ENCODE measurements at regions not wholly inside any gene's neighbourhood (a gene's known extent, or its start where the extent isn't known, plus 50 kb on each side); places are given as distances from the start of the nearest gene placed in this dataset.

DNA sequence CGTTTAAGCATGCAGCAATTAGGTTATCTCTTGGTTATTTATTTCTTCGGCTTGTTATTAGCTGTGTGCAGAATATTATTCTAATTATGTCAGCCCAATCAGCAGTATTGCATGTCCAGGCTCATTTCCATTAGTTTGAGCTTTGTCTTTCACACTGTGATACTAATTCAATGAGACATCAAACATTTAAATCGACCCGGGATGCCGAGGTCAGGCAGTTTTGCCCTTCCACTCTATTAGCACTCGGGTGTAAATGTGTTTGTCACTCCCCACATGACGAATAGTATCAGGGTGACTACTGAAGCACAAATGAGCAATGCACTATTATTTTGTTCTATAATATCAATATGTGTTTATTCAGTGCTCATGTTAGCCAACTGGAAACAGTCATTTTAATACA lies 170.9 kb downstream of the ANXA2 start:
- TF ChIP-seq ZNF274 (IDR thresholded peaks at IDR 0.05; ENCODE audit: low read depth, low read length) = no peak
- H3K4me3 ChIP-seq (ENCODE audit: low read length) = no peak overlapping the region

DNA sequence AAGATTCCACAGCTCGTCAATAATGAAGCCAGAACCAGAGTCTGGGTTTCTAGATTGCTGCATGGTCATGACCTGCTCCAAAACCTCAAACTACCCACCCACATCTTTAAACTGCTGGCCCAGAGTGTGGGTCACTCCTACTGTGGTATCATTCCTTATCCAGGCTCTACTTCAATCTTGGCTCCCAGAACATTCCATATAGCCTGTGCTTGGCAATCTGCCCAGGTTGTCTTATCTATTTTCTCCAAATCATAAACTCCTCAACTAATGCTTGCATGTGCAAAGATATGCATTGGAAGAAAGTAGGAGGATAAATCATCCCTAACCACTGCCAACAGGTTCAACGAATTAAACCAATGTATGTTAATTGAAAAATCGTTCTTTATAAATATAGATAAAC lies 169.7 kb downstream of the ANXA2 start:
- no peak for TF ChIP-seq ZNF274 (IDR thresholded peaks at IDR 0.05; ENCODE audit: low read depth, low read length)
- H3K4me3 ChIP-seq (ENCODE audit: low read length) = no peak overlapping the region

DNA sequence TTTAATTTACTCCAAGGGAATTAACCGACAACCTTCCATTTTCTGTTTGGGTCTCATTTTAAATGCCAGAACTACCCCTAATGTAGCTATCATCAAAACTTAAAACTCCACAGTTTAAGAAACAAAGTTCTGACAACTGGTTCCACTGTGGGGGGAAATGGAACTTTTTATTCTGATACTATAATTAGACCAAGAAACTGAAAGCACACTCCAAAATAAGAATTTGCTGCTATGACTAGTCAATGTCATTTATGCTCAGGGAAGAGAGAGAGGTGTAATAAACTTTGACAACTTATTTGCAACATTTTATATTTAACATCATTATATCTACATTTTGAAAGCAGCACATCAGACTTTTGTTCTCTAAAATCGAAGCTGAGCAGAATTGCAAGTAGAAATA lies 169.2 kb downstream of the ANXA2 start:
- H3K4me3 ChIP-seq (ENCODE audit: low read length) = no peak overlapping the region
- TF ChIP-seq ZNF274 (IDR thresholded peaks at IDR 0.05; ENCODE audit: low read depth, low read length) = no peak

DNA sequence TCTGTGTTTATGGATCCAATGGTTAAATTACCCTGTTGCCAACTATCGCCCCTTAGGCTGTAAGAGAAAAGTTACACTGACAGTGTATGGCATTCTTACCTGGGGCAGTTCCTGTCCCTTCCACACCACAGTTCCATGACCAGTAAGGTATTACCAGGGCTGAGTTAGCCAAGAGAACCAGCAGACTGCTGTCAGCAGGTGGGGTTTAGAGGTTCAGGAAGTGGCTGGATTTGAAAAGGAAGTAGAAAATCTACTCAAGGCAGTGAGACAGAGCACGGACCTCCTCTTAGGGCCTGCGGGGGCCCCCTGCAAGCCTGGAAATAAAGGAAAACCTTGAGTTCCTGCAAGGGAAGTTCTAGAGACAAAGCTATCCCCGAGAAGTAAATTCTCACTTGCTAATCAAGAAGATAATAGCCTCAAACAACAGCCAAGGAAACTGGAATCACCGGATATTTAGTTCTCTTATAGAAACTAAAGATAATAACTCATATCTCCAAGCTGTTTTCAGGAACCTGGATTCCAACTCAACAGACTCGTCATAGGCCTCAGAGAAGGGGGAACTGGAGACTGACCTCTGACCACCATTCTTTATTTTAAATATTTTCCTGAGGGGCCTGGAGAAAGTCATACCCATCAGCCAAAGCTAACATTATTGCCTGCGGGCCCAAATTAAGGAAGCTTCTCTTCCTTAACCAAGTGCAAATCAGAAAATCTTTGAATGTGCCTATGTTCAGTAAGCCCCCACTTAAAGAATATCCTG lies 161.7 kb downstream of the ANXA2 start:
- no peak overlapping the region for H3K4me3 ChIP-seq (ENCODE audit: low read length)
- no peak for TF ChIP-seq ZNF274 (IDR thresholded peaks at IDR 0.05; ENCODE audit: low read depth, low read length)

DNA sequence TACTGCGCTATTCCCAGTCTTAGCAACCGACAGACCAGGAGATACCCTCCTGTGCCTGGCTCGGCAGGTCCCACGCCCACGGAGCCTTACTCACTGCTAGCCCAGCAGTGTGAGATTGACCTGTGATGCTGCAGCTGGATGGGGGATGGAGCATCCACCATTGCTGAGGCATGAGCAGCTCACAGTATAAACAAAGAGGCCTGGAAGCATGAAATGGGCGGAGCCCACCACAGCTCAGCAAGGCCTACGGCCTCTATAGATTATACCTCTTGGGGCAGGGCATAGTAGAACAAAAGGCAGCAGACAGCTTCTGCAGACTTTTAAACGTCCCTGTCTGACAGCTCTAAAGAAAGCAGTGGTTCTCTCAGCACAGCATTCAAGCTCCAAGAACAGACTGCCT lies 160.3 kb downstream of the ANXA2 start:
- no peak for TF ChIP-seq ZNF274 (IDR thresholded peaks at IDR 0.05; ENCODE audit: low read depth, low read length)
- no peak overlapping the region for H3K4me3 ChIP-seq (ENCODE audit: low read length)

DNA sequence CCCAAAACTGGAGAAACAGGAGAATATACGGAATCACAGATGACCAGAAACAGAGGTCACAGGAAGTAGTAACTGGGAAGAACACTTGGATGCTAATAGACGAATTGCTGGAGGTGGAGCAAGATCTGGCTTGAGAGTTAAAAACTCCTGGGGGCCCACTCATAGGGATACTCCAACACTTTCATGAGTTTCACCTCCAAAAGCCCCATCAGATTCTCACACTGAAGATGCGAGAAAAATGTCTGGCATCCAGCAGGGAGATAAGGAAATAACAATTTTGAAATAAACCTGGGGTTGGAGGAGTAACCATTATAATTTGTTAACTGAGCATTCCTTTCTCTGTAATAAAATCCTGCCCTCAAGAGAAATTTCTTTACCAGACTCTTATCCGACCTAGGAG lies 154.0 kb downstream of the ANXA2 start:
- no peak for TF ChIP-seq ZNF274 (IDR thresholded peaks at IDR 0.05; ENCODE audit: low read depth, low read length)
- no peak overlapping the region for H3K4me3 ChIP-seq (ENCODE audit: low read length)

DNA sequence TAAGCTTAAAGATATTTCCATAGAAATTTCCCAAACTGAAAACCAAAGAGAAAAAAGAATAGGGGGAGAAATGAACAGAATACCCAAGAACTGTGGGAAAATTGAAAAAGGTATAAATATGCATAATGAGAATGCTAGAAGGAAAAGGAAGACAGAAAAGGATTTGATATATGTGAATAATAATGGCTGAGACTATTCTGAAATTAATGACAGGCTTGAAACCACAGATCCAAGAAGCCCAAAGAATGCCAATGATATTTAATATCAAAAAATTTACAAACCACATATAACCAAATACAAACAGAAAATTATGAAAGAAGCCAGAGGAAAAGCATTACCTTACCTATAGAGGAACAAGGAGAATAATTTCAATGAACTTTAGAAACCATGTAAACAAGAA lies 153.0 kb downstream of the ANXA2 start:
- no peak for TF ChIP-seq ZNF274 (IDR thresholded peaks at IDR 0.05; ENCODE audit: low read depth, low read length)
- H3K4me3 ChIP-seq (ENCODE audit: low read length) = no peak overlapping the region

DNA sequence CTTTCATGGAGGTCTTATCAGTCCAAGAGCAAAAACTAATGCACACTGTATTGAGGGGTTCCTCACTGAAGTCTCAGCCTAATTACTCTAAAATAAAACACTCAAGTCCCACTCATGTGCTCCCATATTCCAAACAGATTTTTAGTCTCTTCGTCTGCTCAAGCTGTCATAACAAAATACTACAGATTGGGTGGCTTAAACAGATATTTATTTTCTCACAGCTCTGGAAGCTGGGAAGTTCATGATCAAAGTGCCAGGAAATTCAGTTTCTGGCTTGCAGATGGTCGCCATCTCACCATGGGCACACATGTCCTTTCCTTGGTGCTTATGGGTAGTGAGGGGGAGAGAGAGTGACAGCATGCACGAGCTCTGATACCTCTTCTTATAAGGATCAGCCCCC lies 147.5 kb downstream of the ANXA2 start:
- H3K4me3 ChIP-seq (ENCODE audit: low read length) = no peak overlapping the region
- TF ChIP-seq ZNF274 (IDR thresholded peaks at IDR 0.05; ENCODE audit: low read depth, low read length) = no peak

DNA sequence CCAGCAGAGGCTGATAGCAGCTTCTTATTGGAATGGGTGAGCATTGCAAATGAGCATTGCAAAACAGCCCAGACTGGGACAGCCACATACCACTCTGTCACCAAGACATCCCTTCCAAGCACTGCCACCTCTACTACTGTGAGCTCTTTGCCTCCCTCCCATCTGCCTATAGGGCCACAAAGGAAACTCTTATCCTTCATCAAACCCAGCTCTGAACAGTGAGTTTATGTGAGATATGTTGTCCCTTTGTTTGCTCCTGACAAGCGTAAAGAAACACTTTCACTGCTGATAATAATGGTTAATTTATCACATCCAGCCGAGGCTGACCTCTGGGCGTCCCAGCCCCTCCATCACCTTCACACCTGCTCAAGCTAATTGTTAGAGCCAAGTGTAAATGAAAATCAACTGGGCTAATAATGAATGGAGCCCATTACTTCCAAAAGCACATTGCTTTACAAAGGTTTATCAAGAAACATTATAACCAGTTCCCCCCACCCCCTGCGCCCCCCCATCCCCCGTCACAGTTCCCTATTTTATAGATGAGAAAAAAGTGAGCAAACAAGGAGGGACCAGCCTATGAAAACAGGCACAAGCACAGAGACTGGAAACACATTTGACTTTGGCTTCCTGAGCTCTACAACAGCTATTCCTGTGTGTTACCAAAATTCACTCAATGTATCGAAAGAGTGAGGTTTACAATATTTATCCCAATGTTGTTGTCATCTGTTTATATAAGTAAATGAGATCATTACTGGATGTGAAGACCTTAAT lies 146.3 kb downstream of the ANXA2 start:
- TF ChIP-seq ZNF274 (IDR thresholded peaks at IDR 0.05; ENCODE audit: low read depth, low read length) = no peak
- no peak overlapping the region for H3K4me3 ChIP-seq (ENCODE audit: low read length)

DNA sequence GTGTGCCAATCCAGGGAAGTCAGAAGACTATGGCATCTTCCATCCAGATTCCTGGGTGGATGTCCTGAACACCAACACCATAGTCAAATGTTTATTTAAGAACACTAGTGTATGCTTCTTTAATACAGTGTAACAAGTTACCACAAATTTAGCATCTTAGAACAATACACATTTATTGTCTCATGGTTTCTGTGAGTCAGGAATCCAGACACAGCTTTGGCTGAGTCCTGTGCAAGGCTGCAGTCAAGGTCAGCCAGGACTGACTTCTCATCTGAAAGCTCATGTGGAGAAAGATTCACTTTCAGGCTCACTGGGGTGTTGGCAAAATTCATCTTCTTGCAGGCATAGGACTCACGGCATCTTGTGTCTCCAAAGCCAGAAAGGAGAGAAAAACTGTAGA lies 143.4 kb downstream of the ANXA2 start:
- no peak overlapping the region for H3K4me3 ChIP-seq (ENCODE audit: low read length)
- no peak for TF ChIP-seq ZNF274 (IDR thresholded peaks at IDR 0.05; ENCODE audit: low read depth, low read length)

DNA sequence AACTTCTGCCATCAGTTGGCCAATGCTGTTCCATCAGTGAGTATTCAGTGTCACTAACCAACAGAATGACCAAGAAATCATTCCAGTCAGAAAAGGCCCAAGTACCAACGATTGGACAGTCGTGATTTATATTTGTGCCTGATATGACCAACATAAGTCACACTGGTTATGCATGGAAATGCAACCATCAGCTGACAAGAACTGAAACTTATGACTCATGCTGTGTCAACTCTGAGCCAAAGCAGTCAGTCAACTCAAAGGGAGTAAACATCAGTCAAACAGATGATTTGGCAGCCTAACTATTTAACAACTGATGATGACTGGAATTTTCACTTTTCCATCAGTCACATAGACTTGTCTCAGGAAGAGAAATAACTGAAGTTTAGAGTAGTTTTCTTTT lies 142.4 kb downstream of the ANXA2 start:
- no peak overlapping the region for H3K4me3 ChIP-seq (ENCODE audit: low read length)
- TF ChIP-seq ZNF274 (IDR thresholded peaks at IDR 0.05; ENCODE audit: low read depth, low read length) = no peak

DNA sequence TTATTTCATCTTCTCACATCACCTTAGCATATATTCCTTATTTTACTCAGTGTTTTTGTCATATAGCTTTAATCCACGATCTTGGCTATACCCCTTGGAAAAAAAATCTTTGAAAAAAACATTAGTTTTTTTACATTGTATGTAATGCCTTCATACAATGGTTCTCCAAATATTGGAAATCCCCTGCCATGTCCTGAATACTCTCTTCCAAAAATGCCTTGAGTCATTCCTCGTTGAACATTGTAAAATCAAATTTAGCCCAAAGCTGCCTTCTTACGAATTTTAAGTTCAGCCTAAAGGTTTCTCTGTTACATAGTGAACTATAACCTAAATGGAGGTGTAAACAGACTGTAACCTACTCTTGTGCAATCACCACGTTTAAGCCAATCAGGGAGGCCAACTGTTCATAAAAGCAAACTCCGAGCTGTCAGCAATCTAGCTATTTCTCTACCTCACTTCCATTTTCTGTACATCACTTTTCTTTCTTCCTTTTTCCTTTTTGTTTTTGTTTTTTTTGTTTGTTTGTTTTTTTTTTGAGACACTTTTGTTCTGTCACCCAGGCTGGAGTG lies 140.1 kb downstream of the ANXA2 start:
- H3K4me3 ChIP-seq (ENCODE audit: low read length) = no peak overlapping the region
- no peak for TF ChIP-seq ZNF274 (IDR thresholded peaks at IDR 0.05; ENCODE audit: low read depth, low read length)

DNA sequence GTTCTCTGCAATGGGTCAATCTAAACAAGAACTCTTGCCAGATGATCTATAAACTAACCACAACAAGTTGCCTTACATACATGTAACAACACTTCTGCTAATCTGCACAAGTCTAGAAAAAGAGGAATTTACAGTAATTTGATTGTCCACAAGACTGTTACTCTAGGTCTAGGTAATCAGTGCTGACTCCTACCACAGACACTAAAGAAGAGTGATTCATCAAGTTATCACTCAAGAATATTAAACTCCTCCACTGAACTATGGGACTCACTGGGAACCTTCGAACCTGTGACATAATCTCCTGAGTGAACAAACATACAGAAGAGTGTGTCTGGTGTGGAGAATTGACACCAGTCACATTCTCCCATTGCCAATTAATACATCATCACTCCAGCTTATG lies 138.3 kb downstream of the ANXA2 start:
- H3K4me3 ChIP-seq (ENCODE audit: low read length) = no peak overlapping the region
- no peak for TF ChIP-seq ZNF274 (IDR thresholded peaks at IDR 0.05; ENCODE audit: low read depth, low read length)

DNA sequence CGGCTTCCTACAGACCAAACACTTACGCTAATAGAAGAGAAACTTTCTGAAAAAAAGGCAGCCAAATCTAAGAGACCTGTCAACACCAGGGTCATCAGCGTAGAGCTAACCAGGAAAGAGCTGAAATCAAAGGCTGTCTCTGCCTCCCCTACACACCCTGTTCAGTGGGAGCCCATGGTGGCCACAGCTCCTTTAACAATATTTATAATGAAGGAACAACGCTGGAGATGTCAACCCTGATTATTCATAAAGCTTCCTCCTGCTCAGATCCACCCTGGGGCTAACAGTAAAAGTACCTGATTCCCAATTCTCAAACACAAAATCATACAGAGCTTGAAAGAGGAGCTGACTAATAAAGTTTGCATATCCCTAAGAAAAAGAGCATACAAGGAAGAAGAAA lies 133.7 kb downstream of the ANXA2 start:
- no peak overlapping the region for H3K4me3 ChIP-seq (ENCODE audit: low read length)
- no peak for TF ChIP-seq ZNF274 (IDR thresholded peaks at IDR 0.05; ENCODE audit: low read depth, low read length)

DNA sequence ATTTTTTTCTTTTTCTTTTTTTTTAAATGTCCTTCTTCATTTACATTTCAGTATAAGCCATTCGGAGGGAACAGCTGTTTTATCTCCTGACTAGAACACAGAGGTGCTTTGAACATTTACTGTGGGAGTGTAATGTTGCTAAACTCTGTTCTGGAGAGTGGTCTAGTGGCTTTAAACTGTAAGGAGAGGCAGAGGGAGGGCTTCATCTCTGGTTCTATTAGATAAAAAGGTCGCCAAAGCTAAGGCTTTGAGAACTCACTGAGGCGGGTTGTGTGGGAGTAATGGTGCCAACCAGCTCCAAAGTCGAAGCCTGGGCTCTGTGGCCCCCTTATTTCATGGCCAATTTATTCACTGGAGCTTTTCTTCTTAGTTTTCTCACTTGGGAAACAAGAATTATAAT lies 133.2 kb downstream of the ANXA2 start:
- no peak for TF ChIP-seq ZNF274 (IDR thresholded peaks at IDR 0.05; ENCODE audit: low read depth, low read length)
- no peak overlapping the region for H3K4me3 ChIP-seq (ENCODE audit: low read length)

Measured in GM08714 (cell line).